Pulmonary artery endothelial cell (primary cell): ENCODE measurements at regions not wholly inside any gene's neighbourhood (a gene's known extent, or its start where the extent isn't known, plus 50 kb on each side); places are given as distances from the start of the nearest gene placed in this dataset.

Experiments
- DNase-seq: peaks from one replicate; pipeline ENCODE4 v3.0.0-alpha.2; 2011; ENCODE audit warnings: low read depth, low spot score

GRCh38 chr11:122348659-122349409 lies 232.8 kb upstream of the BLID start:
- DNase-seq: no peak

- no peak for DNase-seq
Measured at GRCh38 chr11:122346006-122346405, 230.0 kb upstream of the BLID start.

- no peak for DNase-seq
Measured at GRCh38 chr11:122345586-122345985, 229.6 kb upstream of the BLID start.

- DNase-seq: no peak
Measured at GRCh38 chr11:122344215-122344614, 228.2 kb upstream of the BLID start.

GRCh38 chr11:122343210-122343609 lies 227.2 kb upstream of the BLID start:
- DNase-seq: no peak

- DNase-seq: no peak
Measured at GRCh38 chr11:122342089-122342744, 226.2 kb upstream of the BLID start.

- DNase-seq: no peak
Measured at GRCh38 chr11:122341477-122341876, 225.5 kb upstream of the BLID start.

- DNase-seq: no peak
Measured at GRCh38 chr11:122340607-122341290, 224.7 kb upstream of the BLID start.

GRCh38 chr11:122339436-122340060 lies 223.5 kb upstream of the BLID start:
- DNase-seq: no peak

GRCh38 chr11:122337704-122338103 lies 221.7 kb upstream of the BLID start:
- peak; percentile 54 for DNase-seq

- DNase-seq: no peak
Measured at GRCh38 chr11:122337241-122337640, 221.2 kb upstream of the BLID start.

- no peak for DNase-seq
Measured at GRCh38 chr11:122336706-122337105, 220.7 kb upstream of the BLID start.

GRCh38 chr11:122334546-122335339 lies 218.7 kb upstream of the BLID start:
- DNase-seq: no peak

GRCh38 chr11:122333467-122333866 lies 217.5 kb upstream of the BLID start:
- DNase-seq: no peak

- DNase-seq: no peak
Measured at GRCh38 chr11:122331079-122331478, 215.1 kb upstream of the BLID start.

- DNase-seq: no peak
Measured at GRCh38 chr11:122330279-122330965, 214.4 kb upstream of the BLID start.

- no peak for DNase-seq
Measured at GRCh38 chr11:122327528-122327927, 211.5 kb upstream of the BLID start.

- no peak for DNase-seq
Measured at GRCh38 chr11:122323754-122324421, 207.9 kb upstream of the BLID start.

GRCh38 chr11:122322329-122322728 lies 206.3 kb upstream of the BLID start:
- DNase-seq: no peak

- DNase-seq: no peak
Measured at GRCh38 chr11:122320671-122321070, 204.7 kb upstream of the BLID start.
